DMS153 treated with DMSO at 0.1 percent for 48 hours (cell line): ENCODE measurements at regions not wholly inside any gene's neighbourhood (a gene's known extent, or its start where the extent isn't known, plus 50 kb on each side); places are given as distances from the start of the nearest gene placed in this dataset.

Experiments used
- DNase-seq: peaks from one replicate; lab custom pipeline; 2025; ENCODE audit not compliant: unreplicated experiment; lab: John Stamatoyannopoulos, UW

DNA sequence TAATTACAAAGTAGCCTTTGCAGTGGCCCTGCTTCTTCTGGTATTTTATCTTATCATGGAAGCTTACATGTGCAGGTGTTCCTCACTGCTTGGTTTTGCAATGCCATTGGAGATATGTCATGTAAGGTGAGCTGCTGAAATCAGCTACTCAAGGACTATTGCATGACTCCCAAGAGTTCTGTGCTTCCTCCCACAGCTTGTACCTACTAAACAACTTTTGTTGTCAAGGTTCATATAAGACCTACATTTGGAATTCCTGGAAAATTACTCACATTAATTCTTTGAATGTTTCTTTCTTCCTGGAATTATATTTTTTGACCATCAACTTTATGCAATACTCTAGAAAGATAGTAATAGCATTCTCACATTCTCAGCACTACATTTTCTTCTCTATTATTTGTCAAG lies 427.5 kb upstream of the HSF2 start:
- DNase-seq, result no peak

DNA sequence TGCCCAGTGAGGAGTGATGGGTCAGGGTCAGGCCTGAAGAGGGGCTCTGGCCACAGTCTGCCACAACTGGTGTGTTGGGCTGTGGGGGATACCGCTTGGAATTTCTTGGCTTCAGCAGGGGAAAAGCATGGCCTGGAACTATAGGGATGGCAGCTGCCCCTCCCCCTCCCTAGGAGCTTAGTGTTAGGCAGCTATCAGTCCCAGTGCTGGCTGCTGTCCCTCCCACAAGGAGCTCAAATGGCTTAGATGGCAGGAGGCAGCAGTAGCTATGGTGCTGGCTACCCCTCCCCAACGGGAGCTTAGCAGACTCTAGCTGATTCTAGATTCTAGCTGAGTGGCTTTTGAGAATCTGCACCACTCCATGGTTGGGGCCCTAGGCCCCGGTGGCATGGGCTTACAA lies 414.5 kb upstream of the HSF2 start:
- DNase-seq, result no peak

GRCh38 chr6:121993362-121993761 lies 406.1 kb upstream of the HSF2 start:
- no peak for DNase-seq

DNA sequence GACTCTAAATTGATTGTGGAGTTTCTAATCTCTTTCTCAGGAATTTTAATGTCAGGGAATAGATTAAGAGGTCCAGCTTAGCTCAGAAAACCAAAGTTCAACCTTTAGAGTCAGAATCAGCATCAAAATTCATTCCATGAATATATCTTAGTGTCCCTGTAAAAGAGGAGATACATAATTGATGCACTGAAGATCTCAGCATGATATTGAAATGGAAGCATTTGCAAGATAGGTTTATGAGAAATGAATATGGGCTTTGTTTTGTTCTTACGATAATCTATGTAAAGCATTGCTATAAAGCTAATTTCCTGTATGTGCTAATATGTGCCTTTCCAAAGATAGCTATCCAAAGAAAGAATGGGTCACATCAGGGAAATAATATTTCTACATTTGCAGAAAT lies 404.5 kb upstream of the HSF2 start:
- DNase-seq, result no peak

DNA sequence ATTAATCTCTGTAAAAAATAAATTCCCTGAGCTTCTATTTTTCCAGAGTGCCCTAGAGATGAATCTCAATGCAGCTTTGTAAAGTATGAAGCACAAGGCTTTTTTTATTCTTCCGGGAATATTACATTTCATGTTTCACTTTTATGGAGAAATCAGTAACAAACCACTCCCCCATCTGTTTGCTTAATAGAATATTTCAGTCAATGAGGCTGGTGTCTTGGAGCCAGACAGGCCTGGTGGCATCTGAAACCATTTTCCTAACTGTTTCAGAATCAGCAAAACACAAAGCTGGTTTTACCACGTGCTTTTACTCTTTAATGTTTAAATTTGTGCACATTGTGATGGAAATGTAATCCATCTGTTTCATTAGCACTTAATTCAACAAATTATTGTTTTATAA lies 400.8 kb upstream of the HSF2 start:
- DNase-seq, result no peak

DNA sequence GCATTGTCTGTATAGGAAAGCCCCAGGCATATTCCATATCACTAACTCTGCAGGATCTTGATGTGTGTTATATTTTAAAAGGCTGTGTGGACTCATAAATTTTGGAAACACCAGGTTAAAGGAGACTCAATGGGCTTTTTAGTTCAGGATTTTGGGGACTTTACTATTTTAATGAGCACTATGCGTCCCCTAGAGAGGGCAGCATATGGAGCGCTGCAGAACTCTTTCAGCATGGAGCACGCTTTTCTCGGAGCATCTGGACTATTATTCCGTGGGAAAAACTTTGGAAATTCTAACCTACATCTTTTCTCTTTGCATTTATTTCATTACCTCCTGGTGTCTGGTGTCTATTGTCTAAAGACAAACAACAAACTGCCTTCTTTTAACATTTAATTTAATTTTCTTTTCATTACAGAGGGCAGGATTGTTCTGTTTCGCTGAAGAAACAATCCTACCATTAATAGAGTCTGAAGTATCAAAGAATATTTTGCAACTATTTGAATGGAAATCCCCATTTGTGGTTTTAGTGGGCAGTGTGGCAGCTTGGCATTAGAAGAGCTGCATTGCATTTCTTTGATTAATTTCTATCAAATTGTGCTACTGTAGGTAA lies 399.9 kb upstream of the HSF2 start:
- no peak for DNase-seq

DNA sequence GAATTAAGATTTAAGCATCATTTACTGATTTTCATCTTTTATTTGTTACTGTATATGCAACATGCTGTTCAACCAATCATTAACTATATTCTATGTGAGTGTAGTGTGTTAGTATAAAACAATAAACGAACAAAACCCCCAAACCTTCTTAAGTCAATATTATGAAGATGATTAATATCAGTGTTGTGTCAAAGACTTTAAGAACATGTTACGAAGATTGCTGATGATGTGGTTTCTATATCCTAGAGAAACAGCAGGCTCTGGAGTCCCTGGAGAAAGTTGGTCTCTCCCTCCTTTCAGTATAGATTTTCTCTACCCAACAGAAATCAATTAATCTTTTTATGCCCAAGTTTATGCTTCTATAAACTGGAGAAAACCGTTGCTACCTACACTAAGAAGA lies 393.8 kb upstream of the HSF2 start:
- DNase-seq, result no peak

DNA sequence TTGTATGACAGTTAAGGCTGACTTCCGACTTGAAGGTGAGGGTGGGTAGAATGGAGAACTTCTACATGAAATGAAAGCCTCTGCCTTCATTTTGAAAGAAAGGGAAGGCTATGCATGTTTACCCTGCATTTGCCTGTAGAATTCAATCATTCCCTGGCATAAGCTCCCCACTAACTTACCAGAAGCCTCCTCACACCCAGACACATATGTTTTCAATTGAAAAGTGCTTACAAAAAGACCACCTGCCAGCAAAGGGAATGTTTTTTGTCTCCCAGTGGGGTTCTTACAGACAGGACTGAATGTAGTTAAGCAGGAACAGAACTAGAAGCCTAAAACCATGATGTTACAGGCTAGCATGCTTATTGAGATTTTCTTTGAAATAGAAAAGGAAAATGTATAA lies 392.1 kb upstream of the HSF2 start:
- no peak for DNase-seq

DNA sequence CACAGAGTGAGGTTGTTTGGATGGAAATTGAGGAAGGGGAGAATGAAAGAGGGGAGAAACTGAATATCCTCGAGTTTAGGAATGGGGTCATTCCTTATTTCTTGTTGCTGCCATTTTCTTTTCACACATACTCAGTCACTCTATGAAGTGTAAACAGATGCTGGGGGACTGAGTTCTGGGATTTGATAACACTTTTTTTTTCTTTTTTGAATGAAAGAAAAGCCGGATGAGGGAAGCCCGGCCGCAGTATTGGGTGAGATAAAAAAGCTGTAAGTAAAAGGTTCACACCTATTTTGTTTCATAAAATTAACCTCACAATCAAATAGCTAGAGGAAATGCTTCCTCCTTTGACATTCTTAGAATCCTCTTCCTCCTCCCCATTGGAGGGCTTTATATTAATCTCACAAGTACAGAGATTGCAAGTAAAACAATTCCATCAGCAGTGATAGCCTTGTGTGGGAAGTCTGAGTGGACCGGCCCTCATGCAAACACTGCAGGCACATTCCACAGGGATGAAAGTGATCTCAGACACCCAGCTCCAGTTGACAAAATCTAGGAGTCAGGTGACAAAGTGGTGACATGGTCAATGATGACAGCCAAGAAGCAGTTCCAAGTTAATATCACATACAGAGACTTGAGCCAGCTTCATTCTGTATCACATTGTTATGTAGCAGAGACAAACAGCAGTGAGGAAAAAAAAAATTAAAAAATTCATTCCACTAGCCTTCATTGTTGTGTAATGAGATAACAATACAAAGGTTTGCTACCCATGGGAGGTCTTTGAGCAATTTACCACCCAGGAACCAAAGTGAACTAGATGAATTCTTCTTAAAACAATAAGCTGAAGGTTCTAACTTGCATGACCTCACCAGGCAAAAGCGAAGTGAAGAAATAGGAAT lies 391.1 kb upstream of the HSF2 start:
- DNase-seq, result no peak

- DNase-seq, result no peak
These were observed 390.5 kb upstream of the HSF2 start for GRCh38 chr6:122009000-122009350.

DNA sequence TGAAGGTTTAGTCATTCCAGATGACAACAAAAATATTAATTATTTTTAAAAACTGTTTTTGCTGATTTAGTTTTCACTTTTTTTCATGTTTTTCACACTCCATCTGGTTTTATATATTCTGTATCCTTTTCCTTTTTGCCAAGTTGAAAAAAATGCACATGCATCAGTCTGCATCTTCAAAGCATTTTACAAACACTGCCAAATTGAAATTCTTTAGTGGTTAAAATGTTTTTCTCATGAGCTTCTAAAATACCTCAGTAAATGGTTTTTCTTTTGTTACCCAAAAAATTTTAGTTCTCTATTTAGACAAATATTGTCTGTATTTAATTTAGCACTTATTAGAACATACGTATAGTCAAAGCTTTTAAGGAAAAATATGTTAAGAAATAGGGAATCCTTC lies 386.9 kb upstream of the HSF2 start:
- no peak for DNase-seq

GRCh38 chr6:122014961-122015360 lies 384.5 kb upstream of the HSF2 start:
- DNase-seq, result no peak

GRCh38 chr6:122020588-122021264 lies 378.7 kb upstream of the HSF2 start:
- no peak for DNase-seq

- no peak for DNase-seq
These were observed 374.3 kb upstream of the HSF2 start for GRCh38 chr6:122025104-122025503.

DNA sequence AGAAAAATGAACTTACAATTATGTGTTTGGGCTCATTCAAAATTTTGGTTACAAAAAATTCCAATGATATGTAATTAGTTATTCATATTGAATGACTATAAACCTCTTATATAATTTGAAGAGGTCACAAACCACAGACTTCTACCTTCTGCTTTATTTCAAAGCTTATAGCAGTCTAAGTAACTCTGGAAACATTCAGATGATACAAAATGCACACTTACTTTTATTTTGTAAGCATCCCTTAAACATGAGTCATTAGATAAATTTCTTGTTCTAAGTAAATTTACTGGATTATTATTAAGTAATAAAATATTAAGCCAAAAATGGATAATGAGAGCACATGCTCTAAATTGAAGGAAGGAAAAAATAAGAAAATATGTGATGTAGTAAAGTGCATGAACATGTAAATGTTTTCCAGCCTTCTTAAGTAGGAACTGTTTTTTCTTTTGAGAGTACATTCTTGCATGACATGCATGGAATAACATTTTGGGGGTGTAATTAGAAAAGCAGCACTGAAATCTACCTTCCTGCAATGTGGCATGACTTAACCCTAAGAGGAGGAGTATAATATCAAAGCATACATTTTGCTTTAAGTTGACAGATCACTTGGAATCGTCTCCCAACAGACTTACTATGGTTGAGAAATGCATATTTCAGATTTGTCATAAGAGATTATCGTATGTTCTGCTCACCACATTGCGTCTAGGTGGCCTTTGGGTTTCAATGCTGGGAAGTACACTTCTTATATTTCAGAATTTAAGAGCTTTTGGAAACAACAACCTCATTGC lies 372.7 kb upstream of the HSF2 start:
- DNase-seq, result no peak

DNA sequence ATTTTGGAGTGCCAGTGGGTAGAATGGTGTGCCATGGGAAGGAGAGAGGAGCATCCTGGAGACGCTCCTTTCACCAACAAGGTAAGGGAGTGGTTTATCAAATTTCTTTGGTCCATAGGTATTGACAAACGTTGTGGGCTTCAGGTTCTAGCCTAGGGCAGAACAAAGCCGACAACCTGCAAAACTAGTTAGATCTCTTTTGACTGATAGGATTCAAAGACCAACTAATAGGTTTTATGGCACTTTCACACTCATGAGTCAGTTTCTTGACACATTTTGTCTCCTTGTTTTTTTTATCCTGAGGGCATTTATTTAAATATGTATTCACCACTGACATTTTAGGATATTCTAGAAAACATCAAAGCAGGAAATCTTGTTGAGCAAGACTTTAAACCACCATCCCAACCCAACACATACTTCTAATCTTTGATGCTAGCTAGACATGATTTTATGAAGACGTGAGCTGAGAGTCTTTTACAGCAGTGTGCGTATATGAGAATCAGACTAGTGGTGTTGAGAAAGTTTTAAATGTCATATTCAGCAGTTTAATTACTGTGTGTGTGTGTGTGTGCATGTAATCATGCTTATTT lies 370.4 kb upstream of the HSF2 start:
- no peak for DNase-seq

DNA sequence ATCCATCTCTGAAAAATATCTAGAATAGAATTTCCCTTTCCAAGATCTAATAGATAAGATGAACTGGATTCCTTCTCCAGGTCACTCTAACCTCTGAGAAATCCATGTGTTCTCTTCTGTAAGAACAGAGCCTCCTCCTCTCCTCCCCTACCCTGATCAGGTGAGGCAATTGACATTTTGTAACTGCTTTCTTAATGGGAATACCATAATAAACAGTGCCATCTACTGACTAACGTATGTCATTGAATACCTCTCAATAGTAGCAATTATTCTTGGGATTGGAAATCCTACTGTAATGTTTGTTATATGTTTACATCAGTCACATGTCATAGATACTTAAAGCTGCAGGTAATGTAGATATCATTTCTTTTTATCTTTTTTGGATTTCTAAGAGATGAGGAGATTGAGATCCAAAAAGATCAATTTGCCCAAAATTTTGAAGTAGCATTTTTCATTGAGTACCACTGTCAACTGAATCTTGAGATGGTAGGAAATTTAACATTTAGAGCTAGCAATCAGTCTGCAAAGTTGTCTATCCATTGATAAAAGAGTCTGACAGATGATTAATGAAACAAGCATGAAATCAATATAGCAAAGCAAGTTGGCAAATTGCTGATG lies 365.8 kb upstream of the HSF2 start:
- peak; percentile 48 for DNase-seq

- no peak for DNase-seq
These were observed 364.3 kb upstream of the HSF2 start for GRCh38 chr6:122035173-122035572.

- no peak for DNase-seq
These were observed 359.2 kb upstream of the HSF2 start for GRCh38 chr6:122040261-122040660.

GRCh38 chr6:122042380-122042779 lies 357.1 kb upstream of the HSF2 start:
- no peak for DNase-seq
